HEK293 (cell line): ENCODE measurements at regions not wholly inside any gene's neighbourhood (a gene's known extent, or its start where the extent isn't known, plus 50 kb on each side); places are given as distances from the start of the nearest gene placed in this dataset.

Experiments used
- CTCF ChIA-PET: fragments of 350-600 bp; formaldehyde crosslinking; extraction: SDS; loops from one replicate; lab custom pipeline; 2021; ENCODE audit warnings: antibody characterized with exemption; lab: Yijun Ruan, JAX
- POLR2A ChIA-PET: fragments of 300-600 bp; formaldehyde crosslinking; extraction: SDS; loops from one replicate; lab custom pipeline; 2020; ENCODE audit warnings: antibody characterized with exemption, inconsistent platforms; lab: Yijun Ruan, JAX
- H3K27ac ChIP-seq: fragments of 200-500 bp; sonication (Bioruptor generic); 2 replicates; pipeline ENCODE4 v1.5.1; 2014; ENCODE audit warnings: low read depth, low read length, control low read depth, inconsistent platforms; ENCODE audit errors: extremely low read depth
- H3K36me3 ChIP-seq, 2 experiments: fragments of 200-500 bp in 1 of 2; sonication (Bioruptor generic) in 1 of 2; 1 replicate in 1 of 2; 2 replicates in 1 of 2; pipeline ENCODE4 v1.5.1; 2014 to 2017; ENCODE audit warnings: inconsistent platforms in 2 of 2, low read length in 2 of 2; ENCODE audit not compliant: control insufficient read depth in 2 of 2, insufficient read depth in 1 of 2
- H3K4me1 ChIP-seq: fragments of 200-500 bp; sonication (Bioruptor generic); 2 replicates; pipeline ENCODE4 v1.5.1; 2014; ENCODE audit warnings: mild to moderate bottlenecking, low read length, inconsistent platforms; ENCODE audit not compliant: control insufficient read depth, insufficient read depth
- H3K4me3 ChIP-seq: 2 replicates; pipeline ENCODE4 v1.5.1; 2011; ENCODE audit warnings: low read depth, mild to moderate bottlenecking, control low read depth, low read length, moderate library complexity
- H3K9me3 ChIP-seq: fragments of 200-500 bp; sonication (Bioruptor generic); 2 replicates; pipeline ENCODE4 v1.5.1; 2014; ENCODE audit warnings: low read depth, low read length, inconsistent platforms; ENCODE audit not compliant: control insufficient read depth, insufficient read depth
- EGR2 ChIP-seq: fragments of 450-650 bp; formaldehyde crosslinking; IDR thresholded peaks from 2 replicates; pipeline ENCODE4 v1.5.1; 2016; ENCODE audit warnings: low read depth, missing biosample characterization, missing genetic modification characterization
- GFI1B ChIP-seq: fragments of 450-650 bp; formaldehyde crosslinking; IDR thresholded peaks from 2 replicates; pipeline ENCODE4 v1.5.1; 2016; ENCODE audit warnings: missing biosample characterization, missing genetic modification characterization
- KLF10 ChIP-seq: fragments of 450-650 bp; IDR thresholded peaks from 2 replicates; pipeline ENCODE4 v1.5.1; 2018; ENCODE audit warnings: missing biosample characterization, mild to moderate bottlenecking, missing genetic modification characterization
- PRDM2 ChIP-seq: fragments of 450-650 bp; formaldehyde crosslinking; IDR thresholded peaks from 2 replicates; pipeline ENCODE4 v1.5.1; 2016; ENCODE audit warnings: missing biosample characterization, missing genetic modification characterization, borderline replicate concordance
- REPIN1 ChIP-seq: fragments of 450-650 bp; formaldehyde crosslinking; IDR thresholded peaks from 2 replicates; pipeline ENCODE4 v1.5.1; 2017; ENCODE audit warnings: missing biosample characterization, missing genetic modification characterization, low read depth
- ZFHX2 ChIP-seq: fragments of 450-650 bp; formaldehyde crosslinking; conservative IDR thresholded peaks from 2 replicates; pipeline ENCODE4 v1.5.1; 2016; ENCODE audit warnings: missing biosample characterization, missing genetic modification characterization
- ZNF585B ChIP-seq: fragments of 450-650 bp; formaldehyde crosslinking; IDR thresholded peaks from 2 replicates; pipeline ENCODE4 v1.5.1; 2016; ENCODE audit warnings: missing biosample characterization, missing genetic modification characterization
- ZNF639 ChIP-seq: fragments of 450-650 bp; formaldehyde crosslinking; IDR thresholded peaks from 2 replicates; pipeline ENCODE4 v1.5.1; 2016; ENCODE audit warnings: missing biosample characterization, missing genetic modification characterization
- ZNF677 ChIP-seq: fragments of 450-650 bp; IDR thresholded peaks from 2 replicates; pipeline ENCODE4 v1.5.0; 2018; ENCODE audit warnings: missing biosample characterization, mild to moderate bottlenecking, missing genetic modification characterization, moderate library complexity
- ZNF704 ChIP-seq: fragments of 450-650 bp; formaldehyde crosslinking; IDR thresholded peaks from 2 replicates; pipeline ENCODE4 v1.5.1; 2016; ENCODE audit warnings: missing biosample characterization, missing genetic modification characterization
- ZNF747 ChIP-seq: fragments of 450-650 bp; formaldehyde crosslinking; IDR thresholded peaks from 2 replicates; pipeline ENCODE4 v1.5.1; 2016; ENCODE audit warnings: missing biosample characterization, missing genetic modification characterization
- TF ChIP-seq, protein P1 (sequence below): fragments of 450-650 bp; formaldehyde crosslinking; IDR thresholded peaks from 2 replicates; pipeline ENCODE4 v1.5.1; 2017; ENCODE audit warnings: missing biosample characterization, missing genetic modification characterization
- TF ChIP-seq, protein P2 (sequence below): fragments of 450-650 bp; formaldehyde crosslinking; IDR thresholded peaks from 2 replicates; pipeline ENCODE4 v1.5.1; 2016; ENCODE audit warnings: missing biosample characterization, missing genetic modification characterization
- TF ChIP-seq, protein P3 (sequence below): fragments of 450-650 bp; formaldehyde crosslinking; IDR thresholded peaks from 2 replicates; pipeline ENCODE4 v1.5.1; 2017; ENCODE audit warnings: missing biosample characterization, missing genetic modification characterization

DNA sequence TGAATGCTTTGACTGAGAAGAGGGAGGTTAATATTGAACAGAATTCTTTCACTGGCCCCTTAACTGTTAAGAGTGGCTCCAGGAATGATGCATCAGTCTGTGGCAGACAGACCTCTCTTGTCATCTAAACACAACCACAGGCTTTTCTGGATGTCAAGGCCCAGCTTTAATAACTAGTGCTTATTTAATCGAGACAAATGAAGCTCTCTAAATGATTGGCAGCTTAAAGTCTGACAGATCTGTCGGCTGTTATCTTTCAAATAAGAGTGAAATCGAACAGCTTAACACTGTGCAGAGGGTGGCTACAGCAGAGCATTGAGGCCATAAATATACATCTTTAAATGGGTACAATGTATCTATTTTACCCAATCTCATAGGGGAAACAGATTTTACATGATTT, 500.8 kb upstream of the PABPC4L start:
- H3K4me3 ChIP-seq = no peak overlapping the region
- TF ChIP-seq, protein P1, sequence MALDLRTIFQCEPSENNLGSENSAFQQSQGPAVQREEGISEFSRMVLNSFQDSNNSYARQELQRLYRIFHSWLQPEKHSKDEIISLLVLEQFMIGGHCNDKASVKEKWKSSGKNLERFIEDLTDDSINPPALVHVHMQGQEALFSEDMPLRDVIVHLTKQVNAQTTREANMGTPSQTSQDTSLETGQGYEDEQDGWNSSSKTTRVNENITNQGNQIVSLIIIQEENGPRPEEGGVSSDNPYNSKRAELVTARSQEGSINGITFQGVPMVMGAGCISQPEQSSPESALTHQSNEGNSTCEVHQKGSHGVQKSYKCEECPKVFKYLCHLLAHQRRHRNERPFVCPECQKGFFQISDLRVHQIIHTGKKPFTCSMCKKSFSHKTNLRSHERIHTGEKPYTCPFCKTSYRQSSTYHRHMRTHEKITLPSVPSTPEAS (tag by site-specific recombination) = no peak
- TF ChIP-seq, protein P2, sequence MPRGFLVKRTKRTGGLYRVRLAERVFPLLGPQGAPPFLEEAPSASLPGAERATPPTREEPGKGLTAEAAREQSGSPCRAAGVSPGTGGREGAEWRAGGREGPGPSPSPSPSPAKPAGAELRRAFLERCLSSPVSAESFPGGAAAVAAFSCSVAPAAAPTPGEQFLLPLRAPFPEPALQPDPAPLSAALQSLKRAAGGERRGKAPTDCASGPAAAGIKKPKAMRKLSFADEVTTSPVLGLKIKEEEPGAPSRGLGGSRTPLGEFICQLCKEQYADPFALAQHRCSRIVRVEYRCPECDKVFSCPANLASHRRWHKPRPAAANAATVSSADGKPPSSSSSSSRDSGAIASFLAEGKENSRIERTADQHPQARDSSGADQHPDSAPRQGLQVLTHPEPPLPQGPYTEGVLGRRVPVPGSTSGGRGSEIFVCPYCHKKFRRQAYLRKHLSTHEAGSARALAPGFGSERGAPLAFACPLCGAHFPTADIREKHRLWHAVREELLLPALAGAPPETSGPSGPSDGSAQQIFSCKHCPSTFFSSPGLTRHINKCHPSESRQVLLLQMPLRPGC (tag by site-specific recombination) = no peak
- no peak for TF ChIP-seq ZNF639
- no peak for TF ChIP-seq ZNF585B (tag by site-specific recombination)
- no peak for TF ChIP-seq ZNF704
- TF ChIP-seq ZNF677 (tag by site-specific recombination) = no peak
- no peak for TF ChIP-seq PRDM2 (tag by site-specific recombination)
- TF ChIP-seq ZFHX2 (tag by site-specific recombination) = no peak
- TF ChIP-seq EGR2 (tag by site-specific recombination) = no peak
- TF ChIP-seq ZNF747 (tag by site-specific recombination) = no peak
- TF ChIP-seq GFI1B (tag by site-specific recombination) = no peak
- TF ChIP-seq KLF10 = no peak
- no peak for TF ChIP-seq REPIN1 (tag by site-specific recombination)
- POLR2A ChIA-PET = no interaction called here
- H3K4me1 ChIP-seq = no peaks in the 10 kb centered on the region
- CTCF ChIA-PET = no interaction called here
- no peaks in the 10 kb centered on the region for H3K9me3 ChIP-seq
- H3K36me3 ChIP-seq = no peaks in the 10 kb centered on the region
- no peak overlapping the region for H3K27ac ChIP-seq

GRCh38 chr4:134700251-134700650, 498.7 kb upstream of the PABPC4L start:
- no peak overlapping the region for H3K27ac ChIP-seq
- no peak overlapping the region for H3K4me3 ChIP-seq
- no peaks in the 10 kb centered on the region for H3K9me3 ChIP-seq
- POLR2A ChIA-PET = no interaction called here
- CTCF ChIA-PET = no interaction called here
- no peaks in the 10 kb centered on the region for H3K4me1 ChIP-seq
- no peaks in the 10 kb centered on the region for H3K36me3 ChIP-seq
- TF ChIP-seq, protein P3, sequence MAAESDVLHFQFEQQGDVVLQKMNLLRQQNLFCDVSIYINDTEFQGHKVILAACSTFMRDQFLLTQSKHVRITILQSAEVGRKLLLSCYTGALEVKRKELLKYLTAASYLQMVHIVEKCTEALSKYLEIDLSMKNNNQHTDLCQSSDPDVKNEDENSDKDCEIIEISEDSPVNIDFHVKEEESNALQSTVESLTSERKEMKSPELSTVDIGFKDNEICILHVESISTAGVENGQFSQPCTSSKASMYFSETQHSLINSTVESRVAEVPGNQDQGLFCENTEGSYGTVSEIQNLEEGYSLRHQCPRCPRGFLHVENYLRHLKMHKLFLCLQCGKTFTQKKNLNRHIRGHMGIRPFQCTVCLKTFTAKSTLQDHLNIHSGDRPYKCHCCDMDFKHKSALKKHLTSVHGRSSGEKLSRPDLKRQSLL = no peak
